GM18502 (cell line): ENCODE measurements at regions not wholly inside any gene's neighbourhood (a gene's known extent, or its start where the extent isn't known, plus 50 kb on each side); places are given as distances from the start of the nearest gene placed in this dataset.
"Not testable (repeated sequence)": the region's sequence is repeated elsewhere in the genome, so short reads cannot be mapped to it uniquely, and the experiment has no call there.

Source experiments
- ATAC-seq: cut with Tn5 transposase; IDR thresholded peaks from one replicate; pipeline ENCODE4 v1.9.1; 2021; ENCODE audit warnings: mild to moderate bottlenecking; ENCODE audit not compliant: unreplicated experiment, poor library complexity

GRCh38 chr3:6743067-6743720, 117.7 kb upstream of the GRM7 start:
- ATAC-seq: no peak

DNA sequence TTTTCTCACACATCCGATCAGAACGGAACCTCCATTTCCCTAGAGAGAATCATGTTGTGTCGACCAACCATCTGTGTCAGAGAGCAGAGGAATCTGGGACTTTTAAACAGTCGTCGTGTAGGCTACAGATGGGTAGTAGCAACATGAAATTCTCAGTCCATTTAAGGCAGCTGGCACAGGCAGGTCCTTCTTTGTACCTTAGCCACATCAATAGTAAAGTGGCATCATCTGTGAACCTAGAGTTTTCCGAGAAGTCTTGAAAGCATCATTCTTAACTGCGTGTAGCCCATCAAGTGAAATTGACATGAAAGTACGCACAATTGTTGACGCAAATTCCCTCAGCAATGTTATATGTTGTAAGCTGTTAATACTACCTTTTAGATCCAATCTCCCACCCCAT, 114.5 kb upstream of the GRM7 start:
- no peak for ATAC-seq

GRCh38 chr3:6747017-6747416, 113.9 kb upstream of the GRM7 start:
- no peak for ATAC-seq

DNA sequence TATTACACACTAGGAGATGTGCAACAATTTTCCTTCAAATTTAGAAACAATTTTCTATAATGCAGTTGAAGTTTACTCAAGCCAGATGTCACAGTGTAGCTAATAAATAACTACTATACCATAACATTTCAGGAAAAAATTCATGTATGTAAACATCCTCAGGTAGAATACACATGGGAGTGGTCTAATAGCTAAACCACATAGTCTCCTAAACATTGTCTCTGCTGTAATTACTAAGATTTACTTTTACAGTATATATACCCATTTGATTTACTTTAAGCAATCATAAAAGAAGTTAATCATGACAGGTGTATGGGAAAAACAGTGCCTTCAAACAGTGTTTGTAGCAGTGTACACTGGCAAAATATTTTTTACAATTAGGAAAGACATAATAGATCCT, 110.1 kb upstream of the GRM7 start:
- ATAC-seq: no peak

- ATAC-seq: no peak
These were observed 107.4 kb upstream of the GRM7 start for GRCh38 chr3:6753536-6753935.

DNA sequence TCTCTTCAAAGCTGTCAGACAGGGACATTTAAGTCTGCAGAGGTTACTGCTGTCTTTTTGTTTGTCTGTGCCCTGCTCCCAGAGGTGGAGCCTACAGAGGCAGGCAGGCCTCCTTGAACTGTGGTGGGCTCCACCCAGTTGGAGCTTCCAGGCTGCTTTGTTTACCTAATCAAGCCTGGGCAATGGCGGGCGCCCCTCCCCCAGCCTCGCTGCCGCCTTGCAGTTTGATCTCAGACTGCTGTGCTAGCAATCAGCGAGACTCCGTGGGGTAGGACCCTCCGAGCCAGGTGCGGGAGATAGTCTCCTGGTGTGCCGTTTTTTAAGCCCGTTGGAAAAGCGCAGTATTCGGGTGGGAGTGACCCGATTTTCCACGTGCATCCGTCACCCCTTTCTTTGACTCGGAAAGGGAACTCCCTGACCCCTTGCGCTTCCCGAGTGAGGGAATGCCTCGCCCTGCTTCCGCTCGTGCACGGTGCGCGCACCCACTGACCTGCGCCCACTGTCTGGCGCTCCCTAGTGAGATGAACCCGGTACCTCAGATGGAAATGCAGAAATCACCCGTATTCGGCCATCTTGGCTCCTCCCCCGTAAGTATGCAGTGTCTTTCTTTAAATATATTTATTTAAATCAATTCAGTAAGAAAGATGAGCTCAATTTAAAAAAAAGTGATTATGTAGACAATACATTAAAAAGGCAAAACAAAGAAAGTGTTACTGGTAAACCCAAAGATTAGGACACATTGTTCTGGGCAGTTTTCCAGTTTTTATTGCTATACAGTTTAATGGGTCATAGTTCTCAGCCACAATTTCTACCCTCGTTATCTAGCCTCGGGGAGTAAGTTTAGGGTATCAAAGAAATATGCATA, 91.2 kb upstream of the GRM7 start:
- not testable (repeated sequence) for ATAC-seq

DNA sequence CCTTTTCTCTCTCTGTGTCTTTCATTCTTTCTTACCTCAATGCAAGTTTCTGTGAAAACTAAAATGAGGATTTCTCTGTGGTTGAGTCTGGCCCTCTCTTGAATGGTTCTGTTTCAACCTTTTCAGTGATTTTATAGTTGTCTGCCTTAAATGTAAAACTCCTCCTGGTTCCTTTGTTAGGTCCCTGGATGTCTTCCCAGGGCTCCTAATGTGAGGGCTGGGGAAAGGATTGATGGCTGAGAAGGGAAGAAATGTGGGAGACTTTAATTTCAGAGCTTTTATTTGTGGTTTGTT, 90.6 kb upstream of the GRM7 start:
- no peak for ATAC-seq

- ATAC-seq: no peak
These were observed 89.7 kb upstream of the GRM7 start for GRCh38 chr3:6771171-6771570.

DNA sequence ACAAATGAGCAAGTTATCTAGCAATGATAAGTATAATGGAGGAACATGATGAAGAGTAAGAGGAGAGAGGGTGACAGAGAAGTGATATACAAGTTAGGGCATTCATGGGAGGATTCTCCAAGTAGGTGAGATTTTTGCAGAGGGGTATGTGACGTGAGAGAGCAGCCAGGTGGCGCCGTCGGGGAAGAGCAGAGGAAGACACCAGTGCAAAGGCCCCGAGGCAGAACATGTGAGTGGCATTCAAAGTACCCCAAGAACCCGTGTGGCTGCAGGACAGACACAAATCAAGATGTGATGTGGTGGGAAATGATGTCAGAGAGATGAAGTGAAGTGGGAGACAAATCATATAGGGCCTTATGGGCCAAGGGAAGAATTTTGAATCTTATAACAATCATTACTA, 81.8 kb upstream of the GRM7 start:
- ATAC-seq: no peak

DNA sequence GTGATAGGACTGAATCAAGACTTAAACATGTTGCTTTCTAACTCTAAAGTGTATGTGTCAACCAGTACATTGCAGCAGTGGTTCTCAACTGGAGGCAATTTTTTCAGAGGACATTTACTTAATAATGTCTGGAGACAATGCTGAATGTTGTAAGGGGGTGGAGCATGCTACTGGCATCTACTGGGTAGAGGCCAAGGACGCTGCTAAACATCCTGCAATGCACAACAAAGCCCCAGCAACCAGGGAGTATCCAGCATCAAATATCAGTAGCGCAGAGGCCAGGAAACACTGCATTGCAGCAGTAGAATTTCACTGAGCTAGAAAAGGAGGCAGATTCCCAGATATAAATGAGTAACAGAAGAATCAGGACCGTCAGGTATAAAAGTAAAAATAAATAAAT, 79.8 kb upstream of the GRM7 start:
- ATAC-seq: no peak

GRCh38 chr3:6785726-6786125, 75.2 kb upstream of the GRM7 start:
- ATAC-seq: no peak

- no peak for ATAC-seq
These were observed 69.8 kb upstream of the GRM7 start for GRCh38 chr3:6791161-6791560.

- ATAC-seq: peak; percentile 90
These were observed 61.5 kb upstream of the GRM7 start for GRCh38 chr3:6799264-6799915.

- no peak for ATAC-seq
These were observed 57.3 kb upstream of the GRM7 start for GRCh38 chr3:6803619-6804018.

- no peak for ATAC-seq
These were observed 55.7 kb upstream of the GRM7 start for GRCh38 chr3:6805236-6805635.

GRCh38 chr3:6806991-6807390, 53.9 kb upstream of the GRM7 start:
- ATAC-seq: no peak

DNA sequence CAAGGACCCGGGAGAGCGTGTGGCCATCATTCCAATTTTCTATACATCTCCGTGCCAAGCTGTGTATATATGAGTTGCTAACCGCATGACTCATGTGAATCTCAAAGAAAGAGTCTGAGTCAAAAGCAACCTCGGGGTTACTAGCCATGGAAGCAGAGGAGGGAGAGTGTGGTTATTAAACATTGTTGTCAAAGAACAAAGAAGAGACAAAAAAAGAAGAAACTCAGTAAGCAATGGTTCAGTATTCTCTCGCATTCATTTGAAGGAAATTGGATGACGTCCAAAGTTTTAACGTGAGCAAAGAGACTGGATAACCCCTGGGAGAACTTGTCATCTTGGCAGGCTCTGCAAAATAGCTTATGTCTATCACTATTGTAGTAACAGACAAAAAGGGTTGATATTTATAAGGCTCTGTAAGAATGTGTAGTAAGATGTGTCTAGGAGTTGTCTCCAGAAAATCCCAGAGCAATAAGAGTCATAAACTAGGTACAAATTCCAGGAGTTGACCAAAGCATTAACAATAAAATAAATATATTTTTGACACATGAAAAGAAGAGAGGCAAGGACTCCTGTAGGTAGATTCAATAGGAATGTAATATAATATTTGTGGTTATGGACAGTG, 52.8 kb upstream of the GRM7 start:
- ATAC-seq: no peak

DNA sequence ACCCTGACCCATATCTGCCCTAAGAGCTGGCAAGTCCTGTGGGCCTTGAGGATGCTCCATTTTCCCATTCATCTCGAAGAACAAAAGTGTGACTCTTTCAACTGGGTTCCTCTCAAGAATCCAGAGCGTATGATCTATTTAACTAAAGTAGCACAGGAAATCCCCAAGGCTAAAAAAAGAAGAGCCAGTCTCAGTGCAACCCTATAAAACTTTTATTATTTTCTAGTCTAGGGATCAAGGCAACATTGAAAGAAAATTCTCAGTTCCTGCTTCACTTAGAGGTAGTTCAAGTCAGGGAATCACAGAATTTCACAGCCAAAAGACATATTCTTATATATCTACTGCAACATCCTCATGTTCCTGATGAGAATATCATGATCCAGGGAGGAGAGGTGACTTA, 51.6 kb upstream of the GRM7 start:
- no peak for ATAC-seq
